IMR-90 (cell line): ENCODE measurements at regions not wholly inside any gene's neighbourhood (a gene's known extent, or its start where the extent isn't known, plus 50 kb on each side); places are given as distances from the start of the nearest gene placed in this dataset.

Source experiments
- ATAC-seq: fragments of 200-7000 bp; cut with Tn5 transposase; 2 replicates; pipeline ENCODE4 v1.9.1; 2020; ENCODE audit warnings: low read depth, mild to moderate bottlenecking, moderate library complexity
- BruUV-seq: library from RNA; stranded (reverse); fragments of 400-500 nt; replicated peaks from 2 replicates; lab custom pipeline; 2021; lab: Mats Ljungman, UMichigan
- CTCF ChIA-PET: fragments of 300-600 bp; formaldehyde crosslinking; extraction: SDS; loops from one replicate; lab custom pipeline; 2021; ENCODE audit warnings: antibody characterized with exemption; lab: Yijun Ruan, JAX
- POLR2A ChIA-PET: fragments of 300-600 bp; sonication (Branson Sonifier 250); formaldehyde crosslinking; loops from one replicate; lab custom pipeline; 2022; ENCODE audit warnings: antibody characterized with exemption; ENCODE audit not compliant: unreplicated experiment; lab: Charles Lee
- DNase-seq: peaks from one replicate; pipeline ENCODE4 v3.0.0; 2013
- H2AFZ ChIP-seq: replicated peaks from 2 replicates; pipeline ENCODE3; 2013; ENCODE audit warnings: low read length, mild to moderate bottlenecking; ENCODE audit not compliant: poor library complexity
- H2AK5ac ChIP-seq: 2 replicates; pipeline ENCODE4 v1.6.1; 2013; ENCODE audit warnings: low read depth, low read length, inconsistent platforms
- H2AK9ac ChIP-seq: replicated peaks from 2 replicates; pipeline ENCODE3; 2013; ENCODE audit warnings: mild to moderate bottlenecking, low read depth, low read length, moderate library complexity; ENCODE audit not compliant: poor library complexity
- H2BK120ac ChIP-seq: 2 replicates; pipeline ENCODE4 v1.6.1; 2013; ENCODE audit warnings: low read depth, low read length, inconsistent platforms
- H2BK15ac ChIP-seq: 3 replicates; pipeline ENCODE4 v1.6.1; 2013; ENCODE audit warnings: low read depth, low read length, inconsistent platforms
- H2BK20ac ChIP-seq: 2 replicates; pipeline ENCODE4 v1.6.1; 2013; ENCODE audit warnings: low read depth, mild to moderate bottlenecking, inconsistent platforms, low read length, moderate library complexity
- H2BK5ac ChIP-seq: 2 replicates; pipeline ENCODE4 v1.6.1; 2013; ENCODE audit warnings: mild to moderate bottlenecking, low read depth, low read length, inconsistent platforms; ENCODE audit not compliant: poor library complexity, severe bottlenecking
- H3K14ac ChIP-seq: replicated peaks from 2 replicates; pipeline ENCODE4 v1.6.1; 2013; ENCODE audit warnings: low read depth, low read length, inconsistent platforms
- H3K18ac ChIP-seq: 2 replicates; pipeline ENCODE4 v1.6.1; 2013; ENCODE audit warnings: low read depth, low read length, control low read depth
- H3K23ac ChIP-seq: 2 replicates; pipeline ENCODE4 v1.6.1; 2013; ENCODE audit warnings: low read depth, low read length, inconsistent platforms
- H3K27ac ChIP-seq: 2 replicates; pipeline ENCODE4 v1.5.1; 2013; ENCODE audit warnings: mild to moderate bottlenecking, control low read depth, low read length; ENCODE audit not compliant: insufficient read depth
- H3K27me3 ChIP-seq: 2 replicates; pipeline ENCODE4 v1.6.1; 2013; ENCODE audit warnings: low read length; ENCODE audit not compliant: control insufficient read depth, insufficient read depth
- H3K36me3 ChIP-seq: 2 replicates; pipeline ENCODE4 v1.6.1; 2013; ENCODE audit warnings: low read length, mixed read lengths; ENCODE audit not compliant: control insufficient read depth, insufficient read depth
- H3K4ac ChIP-seq: 2 replicates; pipeline ENCODE4 v1.6.1; 2013; ENCODE audit warnings: low read depth, low read length, inconsistent platforms
- H3K4me1 ChIP-seq: 2 replicates; pipeline ENCODE4 v1.6.1; 2013; ENCODE audit warnings: low read length, mixed read lengths; ENCODE audit not compliant: control insufficient read depth, insufficient read depth
- H3K4me2 ChIP-seq: 2 replicates; pipeline ENCODE4 v1.6.1; 2013; ENCODE audit warnings: low read depth, mild to moderate bottlenecking, control low read depth, low read length, moderate library complexity
- H3K4me3 ChIP-seq: 2 replicates; pipeline ENCODE4 v1.5.1; 2013; ENCODE audit warnings: low read depth, mild to moderate bottlenecking, control low read depth, low read length, moderate library complexity; ENCODE audit not compliant: insufficient read depth
- H3K56ac ChIP-seq: 2 replicates; pipeline ENCODE4 v1.6.1; 2013; ENCODE audit warnings: low read length, inconsistent platforms; ENCODE audit not compliant: insufficient read depth; ENCODE audit errors: extremely low read depth
- H3K79me1 ChIP-seq, 2 experiments: 2 replicates each; pipeline ENCODE4 v1.6.1; 2013; ENCODE audit warnings: low read length in 2 of 2, inconsistent platforms in 1 of 2, low read depth in 1 of 2
- H3K9ac ChIP-seq: 2 replicates; pipeline ENCODE4 v1.6.1; 2013; ENCODE audit warnings: low read depth, low read length, control low read depth
- H3K9me1 ChIP-seq: 2 replicates; pipeline ENCODE4 v1.6.1; 2013; ENCODE audit warnings: low read length, inconsistent platforms; ENCODE audit not compliant: insufficient read depth
- H3K9me3 ChIP-seq: 2 replicates; pipeline ENCODE4 v1.6.1; 2013; ENCODE audit warnings: low read length; ENCODE audit not compliant: control insufficient read depth, insufficient read depth
- H4K20me1 ChIP-seq: 2 replicates; pipeline ENCODE4 v1.6.1; 2013; ENCODE audit warnings: low read length, inconsistent platforms; ENCODE audit not compliant: insufficient read depth
- H4K5ac ChIP-seq: 2 replicates; pipeline ENCODE4 v1.6.1; 2013; ENCODE audit warnings: mild to moderate bottlenecking, low read depth, low read length, control low read depth
- H4K8ac ChIP-seq, 2 experiments: 2 replicates each; pipeline ENCODE4 v1.6.1; 2013; ENCODE audit warnings: low read depth in 2 of 2, low read length in 2 of 2, control low read depth in 1 of 2, inconsistent platforms in 1 of 2
- H4K91ac ChIP-seq: 2 replicates; pipeline ENCODE4 v1.6.1; 2013; ENCODE audit warnings: low read depth, low read length, inconsistent platforms; ENCODE audit not compliant: insufficient read depth
- BHLHE40 ChIP-seq: fragments of 150-350 bp; IDR thresholded peaks from 2 replicates; pipeline ENCODE4 v1.6.1; 2016; ENCODE audit warnings: mild to moderate bottlenecking, low read depth, low read length
- CEBPB ChIP-seq: IDR thresholded peaks from 2 replicates; pipeline ENCODE4 v1.6.1; 2012; ENCODE audit warnings: low read depth, low read length, improper control_type of control experiment
- CHD1 ChIP-seq: IDR thresholded peaks from 2 replicates; pipeline ENCODE4 v1.6.1; 2012; ENCODE audit warnings: low read depth, low read length, improper control_type of control experiment
- CTCF ChIP-seq: conservative IDR thresholded peaks from 2 replicates; pipeline ENCODE4 v1.5.1; 2012; ENCODE audit warnings: mild to moderate bottlenecking, low read depth, low read length, improper control_type of control experiment
- ELK1 ChIP-seq: fragments of 150-350 bp; IDR thresholded peaks from 2 replicates; pipeline ENCODE4 v1.6.1; 2016; ENCODE audit warnings: low read depth, mild to moderate bottlenecking, low read length, moderate library complexity, borderline replicate concordance
- FOS ChIP-seq: fragments of 150-350 bp; IDR thresholded peaks from 2 replicates; pipeline ENCODE4 v1.6.1; 2016; ENCODE audit warnings: low read depth, low read length
- MAFK ChIP-seq: IDR thresholded peaks from 2 replicates; pipeline ENCODE4 v1.6.1; 2012; ENCODE audit warnings: low read depth, low read length, improper control_type of control experiment
- MAZ ChIP-seq: IDR thresholded peaks from 2 replicates; pipeline ENCODE4 v1.6.1; 2012; ENCODE audit warnings: low read depth, mild to moderate bottlenecking, low read length, improper control_type of control experiment, moderate library complexity, borderline replicate concordance
- MXI1 ChIP-seq: IDR thresholded peaks from 2 replicates; pipeline ENCODE4 v1.6.1; 2012; ENCODE audit warnings: low read depth, mild to moderate bottlenecking, low read length, moderate library complexity, borderline replicate concordance
- NFE2L2 ChIP-seq: fragments of 150-350 bp; IDR thresholded peaks from 2 replicates; pipeline ENCODE4 v1.6.1; 2016; ENCODE audit warnings: low read depth, mild to moderate bottlenecking, low read length
- POLR2A ChIP-seq: IDR thresholded peaks from 2 replicates; pipeline ENCODE4 v1.6.1; 2012; ENCODE audit warnings: mild to moderate bottlenecking, low read depth, low read length
- RAD21 ChIP-seq: IDR thresholded peaks from 2 replicates; pipeline ENCODE4 v1.6.1; 2012; ENCODE audit warnings: low read length, improper control_type of control experiment
- RCOR1 ChIP-seq: IDR thresholded peaks from 2 replicates; pipeline ENCODE4 v1.6.1; 2012; ENCODE audit warnings: mild to moderate bottlenecking, low read length, improper control_type of control experiment; ENCODE audit not compliant: insufficient replicate concordance
- RFX5 ChIP-seq: IDR thresholded peaks from 2 replicates; pipeline ENCODE4 v1.8.0; 2012; ENCODE audit warnings: low read depth, mild to moderate bottlenecking, low read length, moderate library complexity
- SMC3 ChIP-seq: fragments of 150-350 bp; IDR thresholded peaks from 2 replicates; pipeline ENCODE4 v1.6.1; 2016; ENCODE audit warnings: low read depth, mild to moderate bottlenecking, antibody characterized with exemption, low read length, moderate library complexity
- USF2 ChIP-seq: fragments of 150-350 bp; IDR thresholded peaks from 2 replicates; pipeline ENCODE4 v1.6.1; 2017; ENCODE audit warnings: mild to moderate bottlenecking, antibody characterized with exemption, low read length, low read depth
- WGBS, 2 experiments: methylation state at CpG; one replicate each; pipeline versions ENCODE4 v1.1.5 to v1.1.7; 2013; ENCODE audit warnings: missing lambda C conversion rate in 2 of 2; ENCODE audit not compliant: insufficient read length in 1 of 2; ENCODE audit errors: extremely low coverage in 2 of 2; 5-methylcytosine and 5-hydroxymethylcytosine counted together
- dilution Hi-C: fragments of 300-500 bp; cut with HindIII; formaldehyde crosslinking; loops from one replicate; pipeline ENCODE4 v1.14.3; 2018; ENCODE audit warnings: low sequenced_read_pairs; ENCODE audit not compliant: unreplicated experiment
- in situ Hi-C: fragments of 300-500 bp; cut with MboI; formaldehyde crosslinking; loops from 3 replicates; pipeline ENCODE4 v1.14.3; 2019; ENCODE audit warnings: low sequenced_read_pairs, inconsistent platforms, mixed read lengths
- intact Hi-C: fragments of 100-400 bp; cut with micrococcal nuclease; formaldehyde crosslinking; loops from 2 replicates; pipeline ENCODE4 v1.10.0; 2022

DNA sequence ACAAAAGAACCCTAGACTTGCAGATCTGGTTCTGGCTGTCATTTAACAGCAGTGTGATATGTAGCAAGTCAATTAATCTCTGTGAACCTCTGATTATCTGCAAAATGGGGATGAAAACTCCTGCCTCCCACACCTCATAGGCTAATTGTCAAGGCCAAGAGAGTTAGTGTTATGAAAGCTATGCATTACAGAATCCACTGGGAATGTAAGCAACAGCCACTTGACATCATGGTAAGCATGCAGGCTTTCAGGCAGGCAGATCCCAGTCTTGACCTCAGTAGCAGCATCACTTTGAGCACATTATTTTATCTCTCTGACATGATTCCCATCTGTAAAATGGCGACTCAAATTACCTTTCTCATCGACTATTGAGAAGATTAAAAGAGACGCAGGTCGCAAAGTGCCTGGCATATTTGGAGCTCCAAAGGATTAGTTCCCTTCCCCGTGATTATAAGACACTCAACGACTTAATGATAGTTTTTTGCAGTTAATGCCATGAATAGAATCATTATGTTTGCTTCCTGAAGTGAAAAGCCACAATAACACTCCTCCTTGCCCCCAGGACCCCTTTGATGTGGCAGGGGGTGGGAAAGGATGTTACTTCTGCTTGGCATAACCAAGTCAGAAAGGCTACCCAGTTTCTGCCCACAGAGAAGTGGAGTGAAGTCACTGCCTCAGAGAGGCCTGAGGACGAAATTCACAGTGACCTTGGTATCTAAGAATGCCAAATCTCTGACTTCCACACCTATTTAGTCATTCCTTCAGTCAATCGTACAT is 273.0 kb upstream of the NFIA start:
- Histone ChIP-seq H3K4me3 (no peak overlapping the region), H3K4ac (no peak overlapping the region), H3K4me2 (no peak overlapping the region), H2BK5ac (no peak overlapping the region), H2BK15ac (no peak overlapping the region), H3K56ac (no peak overlapping the region), H3K18ac (no peak overlapping the region), H2AFZ (no peak overlapping the region), H3K27ac (no peak overlapping the region), H3K79me1 (no peaks in the 10 kb centered on the region), H2AK9ac (no peak overlapping the region), H2BK20ac (no peak overlapping the region), H2AK5ac (no peak overlapping the region), H3K23ac (no peak overlapping the region), H3K36me3 (no peaks in the 10 kb centered on the region), H4K8ac (no peak overlapping the region), H3K14ac (no peak overlapping the region), H3K9ac (no peak overlapping the region), H3K9me3 (peaks cover 10% of the 10 kb centered on the region), H2BK120ac (no peak overlapping the region), H4K5ac (no peak overlapping the region), H4K91ac (no peak overlapping the region), H4K20me1 (no peaks in the 10 kb centered on the region), H3K9me1 (no peaks in the 10 kb centered on the region), H3K4me1 (no peaks in the 10 kb centered on the region), H3K27me3 (no peaks in the 10 kb centered on the region)
- BruUV-seq: no TSS peak
- POLR2A ChIA-PET: no interaction called here
- intact Hi-C loops: no loop called here
- dilution Hi-C loops: no loop called here
- in situ Hi-C loops: no loop called here
- ATAC-seq: no peak
- no CpG with 5 or more reads among the region's 8 CpGs for WGBS, 2 experiments
- CTCF ChIA-PET: no interaction called here
- DNase-seq: peak; percentile 0
- TF ChIP-seq ELK1: no peak
- TF ChIP-seq CHD1: no peak
- no peak for TF ChIP-seq CEBPB
- no peak for TF ChIP-seq CTCF
- no peak for TF ChIP-seq RCOR1
- TF ChIP-seq RAD21: no peak
- TF ChIP-seq MXI1: no peak
- TF ChIP-seq RFX5: no peak
- no peak for TF ChIP-seq USF2
- TF ChIP-seq MAZ: no peak
- no peak for TF ChIP-seq NFE2L2
- TF ChIP-seq POLR2A: no peak
- no peak for TF ChIP-seq BHLHE40
- TF ChIP-seq FOS: no peak
- TF ChIP-seq MAFK: no peak
- no peak for TF ChIP-seq SMC3
